HK-2 (cell line): ENCODE measurements at regions not wholly inside any gene's neighbourhood (a gene's known extent, or its start where the extent isn't known, plus 50 kb on each side); places are given as distances from the start of the nearest gene placed in this dataset.
"Not testable (repeated sequence)": the region's sequence is repeated elsewhere in the genome, so short reads cannot be mapped to it uniquely, and the experiment has no call there.

Experiments used
- DNase-seq: peaks from one replicate; pipeline ENCODE4 v3.0.0-alpha.2; 2018; ENCODE audit not compliant: unreplicated experiment

DNA sequence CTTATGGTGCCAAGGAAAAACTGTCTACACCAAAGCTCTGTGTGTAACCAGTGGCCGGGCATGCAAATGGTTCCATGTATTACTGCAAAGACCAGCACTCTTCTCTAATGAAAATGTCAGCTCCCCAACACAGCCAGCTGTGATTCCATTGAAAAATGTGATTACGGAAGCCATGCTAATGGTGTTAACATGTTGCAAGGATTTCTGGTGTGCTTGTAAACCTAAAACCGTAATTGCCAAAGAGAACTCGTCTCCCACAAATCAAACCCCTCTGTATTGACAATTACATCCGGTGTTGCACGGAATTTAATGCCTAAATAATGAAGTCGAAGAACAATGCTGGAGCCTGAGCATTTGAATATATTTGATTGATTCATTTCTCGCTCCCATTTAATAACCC, 351.7 kb downstream of the NPIPA8 start:
- DNase-seq: no peak

- DNase-seq: no peak
These were observed 352.5 kb downstream of the NPIPA8 start for GRCh38 chr16:17983847-17984639.

DNA sequence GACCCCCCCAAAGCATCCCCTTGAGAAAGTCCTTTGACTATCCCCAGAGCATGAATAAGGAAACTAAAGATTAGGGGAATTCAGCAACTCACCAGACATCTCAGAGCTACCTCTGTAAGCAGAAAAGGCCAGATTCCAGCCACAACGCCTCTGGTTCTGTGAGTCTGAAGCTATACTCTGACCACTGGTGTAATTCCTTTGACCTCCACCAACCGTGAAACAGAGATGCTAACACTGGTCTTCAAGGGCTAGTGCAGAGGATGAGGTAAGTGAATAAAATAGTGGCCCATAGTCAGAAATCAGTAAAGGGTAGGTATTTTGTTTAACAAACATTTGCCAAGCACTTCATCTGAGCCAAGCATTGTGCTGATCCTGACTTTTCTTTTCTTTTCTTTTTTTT, 353.4 kb downstream of the NPIPA8 start:
- no peak for DNase-seq

DNA sequence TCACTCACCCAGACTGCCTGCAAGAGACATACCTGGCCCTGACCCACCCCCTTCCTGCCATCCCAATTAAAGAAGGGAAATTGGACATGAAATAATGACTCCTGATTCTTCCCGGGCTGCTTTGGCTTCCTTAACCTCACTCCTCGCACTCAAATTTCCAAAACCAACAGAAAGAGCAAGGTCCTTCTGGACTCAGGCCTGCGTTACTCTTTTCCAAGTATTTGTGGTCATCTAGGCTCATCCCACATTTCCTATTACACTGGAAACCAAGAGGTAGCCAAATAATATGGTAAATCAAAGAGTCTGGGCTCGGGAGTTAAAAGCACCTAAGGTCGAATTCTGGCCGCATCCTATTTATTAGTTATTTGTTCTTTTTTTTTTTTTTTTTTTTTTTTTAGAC, 359.3 kb downstream of the NPIPA8 start:
- no peak for DNase-seq

DNA sequence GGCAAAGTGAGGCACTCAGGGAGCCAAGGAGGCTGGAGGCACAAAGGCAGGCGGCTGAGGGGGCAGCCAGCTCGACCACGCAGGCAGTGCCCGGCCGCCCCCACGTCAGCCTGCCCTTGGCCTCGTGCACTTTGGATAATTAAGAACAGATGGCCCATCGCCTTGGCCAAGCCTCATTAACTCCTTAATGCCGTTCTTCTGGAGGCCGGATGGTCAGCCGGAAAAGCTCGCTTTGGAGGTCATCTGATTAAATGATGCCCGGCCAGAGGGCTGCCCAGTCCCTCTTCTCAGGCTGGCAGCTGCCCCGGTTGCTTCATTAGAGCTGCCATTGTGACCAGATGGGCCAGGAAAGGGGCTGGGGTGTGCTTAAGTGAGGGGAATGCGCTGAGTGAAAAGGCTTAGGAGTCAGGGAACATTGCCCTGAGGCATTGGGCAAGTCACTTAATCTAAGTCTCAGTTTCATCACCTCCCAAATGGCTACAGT, 364.0 kb downstream of the NPIPA8 start:
- DNase-seq: no peak

- no peak for DNase-seq
These were observed 365.7 kb downstream of the NPIPA8 start for GRCh38 chr16:17970816-17971331.

DNA sequence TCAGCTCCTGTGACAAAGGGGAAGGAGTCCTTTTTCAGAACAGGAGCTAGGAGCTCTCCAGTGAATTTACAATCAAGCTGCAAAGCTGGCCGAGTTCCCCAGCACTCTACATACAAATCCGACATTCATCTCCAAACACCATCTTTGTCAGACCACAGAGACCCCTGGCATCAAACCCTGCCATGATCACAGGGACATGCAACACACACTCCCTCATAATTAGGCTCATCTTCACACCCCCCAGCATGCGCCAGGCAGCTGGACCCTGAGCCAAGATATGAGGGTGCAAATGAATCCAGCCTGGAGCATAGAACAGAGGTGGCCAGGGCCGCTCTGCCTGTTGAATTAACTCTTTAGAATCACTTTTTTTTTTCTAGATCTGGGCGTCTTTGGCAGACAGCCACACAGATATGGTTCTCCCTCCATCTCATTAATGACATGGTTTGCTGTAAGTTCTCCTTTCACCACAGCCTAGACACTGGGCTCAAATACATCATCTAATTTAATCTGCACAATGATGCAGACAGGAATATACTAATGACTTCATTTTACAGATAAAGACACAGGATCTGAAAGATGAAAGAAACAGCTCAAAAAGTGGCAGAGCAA, 366.3 kb downstream of the NPIPA8 start:
- DNase-seq: no peak

- no peak for DNase-seq
These were observed 371.2 kb downstream of the NPIPA8 start for GRCh38 chr16:17965133-17965900.

DNA sequence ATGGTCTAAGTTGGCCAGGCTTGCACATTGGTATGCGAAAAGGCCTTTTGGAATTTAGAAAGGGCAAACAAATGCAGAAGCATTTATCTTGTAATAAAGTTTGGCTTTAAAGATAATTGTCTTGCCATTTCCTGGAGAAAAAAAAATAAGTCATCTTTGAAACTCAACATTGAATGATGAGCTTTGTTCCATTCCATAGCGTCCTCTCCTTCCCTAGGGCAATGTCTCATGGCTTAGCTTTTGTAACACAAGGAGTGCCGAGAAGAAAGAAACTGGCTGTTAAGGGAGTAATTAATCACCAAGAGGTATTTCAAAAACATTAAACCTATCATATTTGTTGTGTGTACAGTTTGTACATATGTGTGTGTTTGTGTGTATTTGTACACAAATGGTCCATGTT, 372.3 kb downstream of the NPIPA8 start:
- no peak for DNase-seq

- DNase-seq: no peak
These were observed 373.2 kb downstream of the NPIPA8 start for GRCh38 chr16:17963185-17963836.

- no peak for DNase-seq
These were observed 373.8 kb downstream of the NPIPA8 start for GRCh38 chr16:17962726-17963125.

DNA sequence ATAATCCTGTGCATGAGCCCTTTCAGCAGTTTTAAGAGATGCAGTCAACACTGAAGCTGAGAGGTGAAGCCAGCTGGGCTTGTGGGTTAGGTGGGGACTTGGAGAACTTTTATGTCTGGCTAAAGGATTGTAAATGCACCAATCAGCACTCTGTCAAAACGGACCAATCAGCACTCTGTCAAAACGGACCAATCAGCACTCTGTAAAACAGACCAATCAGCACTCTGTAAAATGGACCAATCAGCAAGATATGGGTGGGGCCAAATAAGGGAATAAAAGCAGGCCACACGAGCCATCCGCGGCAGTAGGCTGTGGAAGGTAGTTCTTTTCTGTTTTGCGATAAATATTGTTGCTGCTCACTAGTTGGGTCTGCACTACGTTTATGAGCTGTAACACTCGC, 374.7 kb downstream of the NPIPA8 start:
- DNase-seq: not testable (repeated sequence)

DNA sequence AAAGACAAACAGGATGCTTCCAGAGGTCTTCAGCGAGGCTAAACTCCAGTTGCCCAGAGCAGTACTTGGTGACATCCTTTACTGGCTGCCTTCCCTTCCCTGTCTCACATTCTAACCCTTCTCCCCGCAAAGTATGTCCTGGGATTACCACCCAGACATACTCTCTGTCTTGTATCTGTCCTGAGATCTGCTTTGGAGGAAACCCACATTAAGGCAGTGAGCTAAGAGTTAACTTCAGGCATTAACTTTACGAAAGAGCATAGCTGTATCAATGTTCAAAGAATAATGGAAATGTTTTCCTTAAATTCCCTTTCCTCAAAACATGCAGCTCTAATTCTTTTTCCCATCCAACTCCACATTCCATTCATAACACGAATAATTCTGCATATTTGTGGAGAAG, 385.2 kb downstream of the NPIPA8 start:
- no peak for DNase-seq

DNA sequence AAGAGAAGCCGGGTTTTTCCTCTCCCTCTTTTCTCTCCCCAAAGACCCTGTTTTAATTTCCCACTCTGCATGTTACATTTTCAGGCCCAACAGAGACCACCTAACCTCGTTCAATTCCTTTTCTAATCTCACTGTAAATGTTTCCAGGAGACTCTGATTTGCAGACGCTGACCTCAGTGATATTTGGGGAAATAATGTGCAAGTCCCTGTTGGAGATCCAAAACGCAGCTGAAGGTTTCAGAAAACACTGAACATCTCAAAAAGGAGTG, 386.6 kb downstream of the NPIPA8 start:
- DNase-seq: no peak

- DNase-seq: no peak
These were observed 387.2 kb downstream of the NPIPA8 start for GRCh38 chr16:17949141-17949981.

- no peak for DNase-seq
These were observed 388.9 kb downstream of the NPIPA8 start for GRCh38 chr16:17947637-17948036.

GRCh38 chr16:17947165-17947564, 389.4 kb downstream of the NPIPA8 start:
- DNase-seq: no peak

DNA sequence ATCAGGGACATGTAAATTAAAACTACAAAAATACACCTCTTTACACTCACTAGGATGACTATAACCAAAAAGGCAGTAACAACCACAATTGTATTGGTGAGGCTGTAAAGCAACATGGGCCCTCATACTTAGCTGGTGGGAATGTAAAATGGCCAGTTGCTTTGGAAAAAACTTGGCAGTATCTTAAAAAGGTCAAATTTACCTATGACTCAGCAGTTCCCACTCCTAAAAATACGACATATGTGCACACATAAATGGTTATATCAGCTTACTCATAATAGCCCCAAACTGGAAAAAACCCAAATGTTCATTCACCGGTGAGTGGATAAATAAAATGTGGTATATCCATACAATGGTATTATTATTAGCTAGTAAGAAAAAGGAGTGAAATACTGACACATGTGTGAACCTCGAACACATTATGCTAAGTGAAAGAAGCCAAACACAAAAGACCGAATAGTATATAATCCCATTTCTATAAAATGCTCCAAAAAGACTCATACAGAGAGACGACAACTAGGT, 391.4 kb downstream of the NPIPA8 start:
- DNase-seq: no peak

DNA sequence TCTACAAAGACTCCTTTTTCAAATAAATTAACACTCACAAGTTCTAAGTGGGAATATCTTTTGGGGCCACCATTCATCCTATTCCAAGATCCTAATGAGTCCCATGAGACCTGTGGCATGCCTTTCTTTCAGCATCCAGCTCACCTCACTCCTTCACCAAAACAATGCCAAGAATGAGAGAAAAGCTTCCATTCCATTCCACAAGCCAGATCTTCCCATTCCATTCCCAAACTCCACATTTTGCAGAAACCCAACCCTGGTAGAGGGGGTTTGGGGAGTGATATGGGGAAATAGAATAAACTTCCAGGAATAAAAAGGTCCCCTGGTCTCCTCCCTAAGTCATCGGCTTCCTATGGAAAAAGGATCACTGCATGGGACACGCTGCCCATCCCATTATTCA, 392.2 kb downstream of the NPIPA8 start:
- DNase-seq: no peak

DNA sequence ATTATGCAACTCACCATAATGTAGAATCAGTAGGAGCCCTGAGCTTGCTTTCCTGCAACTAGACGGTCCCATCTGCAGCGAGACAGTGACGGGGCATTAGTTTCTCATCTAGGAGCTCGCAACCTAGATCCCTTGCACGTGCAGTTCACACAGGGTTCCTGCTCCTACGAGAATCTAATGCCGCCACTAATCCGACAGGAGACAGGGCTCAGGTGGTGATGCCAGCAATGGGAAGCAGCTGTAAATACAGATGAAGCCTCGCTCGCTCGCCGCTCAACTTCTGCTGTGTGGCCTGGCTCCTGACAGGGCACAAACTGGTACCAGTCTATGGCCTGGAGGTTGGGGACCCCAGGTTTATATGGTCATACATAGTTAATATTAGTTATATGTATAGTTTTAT, 394.5 kb downstream of the NPIPA8 start:
- no peak for DNase-seq
